GM18499 (cell line): ENCODE measurements at regions not wholly inside any gene's neighbourhood (a gene's known extent, or its start where the extent isn't known, plus 50 kb on each side); places are given as distances from the start of the nearest gene placed in this dataset.
"Not testable (repeated sequence)": the region's sequence is repeated elsewhere in the genome, so short reads cannot be mapped to it uniquely, and the experiment has no call there.

ENCODE experiments used
- ATAC-seq: cut with Tn5 transposase; IDR thresholded peaks from one replicate; pipeline ENCODE4 v1.9.1; 2021; ENCODE audit warnings: moderate number of reproducible peaks; ENCODE audit not compliant: insufficient read depth, unreplicated experiment

DNA sequence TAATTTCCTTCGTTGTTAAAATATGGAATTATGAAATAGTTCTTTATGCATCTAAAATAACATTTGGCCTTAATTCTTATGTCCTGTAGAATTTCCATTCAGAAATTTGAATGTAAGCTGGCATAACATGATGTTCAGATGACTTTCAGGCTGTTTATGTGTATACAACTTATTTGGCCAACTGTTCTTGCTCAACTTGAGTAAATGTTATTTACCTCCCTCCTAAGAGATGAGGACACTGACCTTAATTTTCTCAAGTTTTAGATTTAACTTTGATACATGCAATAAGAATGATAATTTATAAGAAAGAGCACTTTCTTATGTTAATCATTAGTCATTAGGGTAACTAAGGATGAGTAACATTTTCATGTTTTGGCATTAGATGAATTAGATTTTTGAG is 365.4 kb downstream of the AEBP2 start:
- no peak for ATAC-seq

GRCh38 chr12:19808371-19808770 is 369.1 kb downstream of the AEBP2 start:
- no peak for ATAC-seq

GRCh38 chr12:19810213-19810612 is 370.9 kb downstream of the AEBP2 start:
- no peak for ATAC-seq

DNA sequence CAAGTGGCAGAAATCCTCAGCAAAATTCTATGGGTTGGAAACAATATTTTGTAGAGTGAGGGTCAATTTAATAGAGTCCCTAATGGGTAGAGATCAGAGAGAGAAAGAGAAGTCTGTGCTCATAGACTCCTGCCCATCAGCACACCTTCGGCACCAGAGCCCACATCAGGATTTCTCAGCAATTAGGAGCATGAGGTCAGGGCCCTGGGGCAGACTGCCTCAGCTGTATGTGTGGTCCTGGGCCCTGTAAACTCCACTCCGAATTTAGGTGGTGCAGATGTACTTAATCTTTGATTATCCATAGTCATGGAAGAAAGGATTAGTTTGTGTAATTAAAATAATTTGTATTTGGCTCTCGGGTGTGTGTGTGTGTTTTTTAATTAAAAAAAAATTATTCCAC is 372.6 kb downstream of the AEBP2 start:
- ATAC-seq = no peak

GRCh38 chr12:19819231-19819630 is 379.9 kb downstream of the AEBP2 start:
- no peak for ATAC-seq

GRCh38 chr12:19822476-19822875 is 383.2 kb downstream of the AEBP2 start:
- ATAC-seq = no peak

- not testable (repeated sequence) for ATAC-seq
Observed at GRCh38 chr12:19823326-19823725, 384.0 kb downstream of the AEBP2 start.

GRCh38 chr12:19826980-19827550 is 387.8 kb downstream of the AEBP2 start:
- ATAC-seq = no peak

DNA sequence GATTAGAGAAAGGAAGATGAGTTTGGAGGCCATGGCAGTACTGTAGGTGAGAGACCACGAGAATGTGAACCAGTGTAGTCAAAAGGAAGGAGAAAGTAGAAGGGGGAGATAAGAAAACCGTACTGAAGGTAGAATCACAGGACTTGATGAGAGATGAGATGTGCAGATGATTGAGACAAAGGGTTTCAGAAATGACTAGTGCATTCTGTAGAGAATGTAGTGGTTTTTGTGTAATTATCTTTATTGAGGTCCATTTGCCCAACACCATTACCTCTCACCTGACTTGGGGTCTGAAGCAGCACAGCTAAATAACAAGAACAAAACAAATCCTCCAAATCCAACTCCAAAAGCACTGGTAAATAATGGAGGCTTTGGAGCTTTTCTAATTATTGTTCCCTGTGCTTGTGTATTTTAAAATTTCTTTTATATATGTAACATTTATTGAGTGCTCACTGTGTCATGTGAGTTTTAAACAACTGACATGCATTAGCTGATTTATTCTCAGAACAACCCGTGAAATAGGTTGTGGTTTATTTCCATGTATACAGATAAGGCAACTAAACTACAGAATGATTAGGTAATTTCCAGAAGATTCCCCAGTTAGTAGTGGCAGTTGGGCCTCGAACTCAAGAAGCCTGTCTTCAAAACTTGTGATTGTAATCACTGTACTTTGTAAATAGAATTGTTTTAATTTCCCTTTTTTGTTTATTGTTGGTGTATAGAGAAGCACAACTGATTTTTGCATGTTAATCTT is 390.0 kb downstream of the AEBP2 start:
- no peak for ATAC-seq

GRCh38 chr12:19830446-19830845 is 391.2 kb downstream of the AEBP2 start:
- no peak for ATAC-seq

- no peak for ATAC-seq
Observed at GRCh38 chr12:19833775-19834501, 394.6 kb downstream of the AEBP2 start.

DNA sequence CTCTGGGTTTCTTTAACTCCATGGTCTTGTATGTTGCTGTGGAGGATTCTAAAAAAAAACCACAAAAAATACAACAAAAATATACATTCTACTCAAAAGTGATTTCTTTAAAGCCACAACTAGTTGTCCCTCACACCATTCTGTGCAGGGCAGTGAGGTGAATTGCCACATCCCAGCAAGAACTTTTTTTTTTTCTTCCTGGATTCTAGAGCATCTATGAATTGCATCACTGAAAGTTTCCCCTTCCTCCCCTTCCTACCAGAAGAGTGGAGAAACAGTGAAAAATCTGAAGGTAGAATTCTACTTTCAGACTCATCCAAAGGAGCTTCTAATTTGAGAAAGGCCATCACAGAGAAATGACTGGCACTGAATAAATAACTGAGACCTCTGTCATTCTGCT is 395.3 kb downstream of the AEBP2 start:
- ATAC-seq = no peak

DNA sequence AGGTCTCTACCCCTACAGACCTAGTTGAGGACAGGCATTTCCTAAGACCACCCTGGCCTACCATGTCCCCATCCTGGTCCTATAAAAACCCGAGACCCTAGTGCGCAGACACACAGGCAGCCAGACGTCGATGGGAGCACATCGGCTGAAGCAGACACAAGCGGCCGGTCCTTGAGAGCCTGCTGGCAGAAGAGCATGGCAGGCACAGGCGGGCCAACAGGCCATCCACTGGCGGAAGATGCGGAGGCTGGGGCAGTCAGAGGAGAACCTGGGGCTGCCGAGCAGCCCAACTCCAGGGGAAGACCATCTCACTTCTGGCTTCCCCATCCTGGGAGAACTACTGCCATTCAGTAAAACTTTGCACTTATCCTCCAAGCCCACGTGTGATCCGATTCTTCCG is 396.8 kb downstream of the AEBP2 start:
- ATAC-seq = no peak

- no peak for ATAC-seq
Observed at GRCh38 chr12:19836456-19836855, 397.2 kb downstream of the AEBP2 start.

GRCh38 chr12:19837543-19837942 is 398.3 kb downstream of the AEBP2 start:
- ATAC-seq = no peak

DNA sequence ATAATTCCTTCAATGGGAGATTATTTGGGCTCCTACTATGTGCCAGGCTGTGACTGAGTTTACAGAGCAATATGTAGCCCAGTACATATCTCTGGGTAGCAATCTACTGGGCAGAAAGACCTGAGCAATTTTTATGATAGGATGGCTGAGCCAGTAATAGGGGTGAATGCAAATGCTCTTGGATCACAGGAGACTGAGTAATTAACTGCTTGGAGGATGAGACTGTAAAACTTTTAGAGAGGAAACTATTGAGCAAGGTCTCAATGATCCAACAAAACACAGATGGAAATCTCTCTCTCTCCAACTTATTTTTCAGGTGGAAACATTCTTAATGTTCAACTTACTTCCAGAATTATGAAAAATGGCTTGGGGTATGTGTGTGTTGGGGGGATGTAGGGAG is 402.2 kb downstream of the AEBP2 start:
- ATAC-seq = no peak

DNA sequence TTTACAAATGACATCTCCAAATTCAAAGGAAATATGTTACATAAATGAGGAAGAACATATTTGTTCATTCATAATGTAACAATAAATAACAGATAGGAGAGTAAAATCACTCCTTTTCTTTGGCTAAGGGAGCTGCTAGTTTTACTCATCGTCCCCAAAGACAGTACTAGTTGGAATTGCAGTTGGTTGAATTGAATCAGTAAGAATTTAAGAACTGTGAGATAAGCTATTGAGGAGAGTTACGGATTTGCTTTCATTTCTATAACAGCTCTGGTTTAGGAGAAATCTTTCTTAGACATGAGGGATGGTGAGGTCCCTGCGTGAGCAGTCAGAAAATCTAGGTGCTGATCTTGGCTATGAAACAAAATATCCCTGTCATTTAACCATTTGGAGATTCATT is 402.8 kb downstream of the AEBP2 start:
- no peak for ATAC-seq

GRCh38 chr12:19844224-19844623 is 404.9 kb downstream of the AEBP2 start:
- ATAC-seq = no peak

GRCh38 chr12:19846574-19846973 is 407.3 kb downstream of the AEBP2 start:
- no peak for ATAC-seq

DNA sequence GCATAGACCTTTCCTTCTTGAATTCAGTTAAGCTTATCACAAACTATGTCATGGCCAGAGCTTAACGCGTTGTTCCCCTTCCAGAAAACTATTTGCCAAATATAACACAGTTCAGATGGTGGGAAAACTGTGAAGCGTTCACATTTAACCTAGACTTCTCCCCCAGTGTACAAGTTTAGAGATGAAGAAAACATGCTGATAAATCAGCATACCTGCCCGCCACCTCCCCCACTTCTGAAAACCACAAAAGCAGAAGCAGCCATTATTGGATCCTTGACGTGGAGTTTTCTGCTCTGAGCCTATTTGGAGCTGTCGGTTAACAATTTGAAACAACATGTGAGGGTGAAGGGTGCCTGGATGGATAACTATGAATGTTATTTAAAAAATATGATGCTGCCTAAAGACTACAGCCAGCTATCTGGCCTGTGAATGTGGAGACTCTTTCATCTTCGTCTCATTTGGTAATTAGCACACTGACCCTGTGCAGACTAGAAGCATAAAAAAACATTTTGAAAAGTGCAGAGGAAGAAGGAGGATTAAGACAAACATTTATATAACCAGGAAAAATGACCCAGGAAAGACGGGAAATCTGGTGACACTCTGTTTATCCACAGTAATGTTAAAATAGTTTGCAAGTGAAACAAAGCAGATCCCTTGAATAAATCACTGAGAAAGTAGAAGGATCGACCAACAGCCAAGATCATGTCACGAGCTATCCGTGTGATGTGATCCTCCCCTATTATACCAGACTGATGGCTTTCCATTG is 408.2 kb downstream of the AEBP2 start:
- ATAC-seq = no peak

GRCh38 chr12:19848421-19848820 is 409.1 kb downstream of the AEBP2 start:
- ATAC-seq = no peak
